ENCODE measurements at regions not wholly inside any gene's neighbourhood (a gene's known extent, or its start where the extent isn't known, plus 50 kb on each side); places are given as distances from the start of the nearest gene placed in this dataset.

GRCh38 chr7:146002008-146002407 lies 114.6 kb upstream of the CNTNAP2 start:
- peaks cover 9% of the 10 kb centered on the region for H3K9me3 ChIP-seq
- no peaks in the 10 kb centered on the region for H3K4me1 ChIP-seq (ENCODE audit: low read depth)
- ATAC-seq (no peak), DNase-seq (no peak)
- no peaks in the 10 kb centered on the region for H3K36me3 ChIP-seq (ENCODE audit: low read depth)
- intact Hi-C loops (cut with DNase I, micrococcal nuclease) = no loop called here
- H3K4me3 ChIP-seq = no peak overlapping the region
- TF ChIP-seq, protein P1, sequence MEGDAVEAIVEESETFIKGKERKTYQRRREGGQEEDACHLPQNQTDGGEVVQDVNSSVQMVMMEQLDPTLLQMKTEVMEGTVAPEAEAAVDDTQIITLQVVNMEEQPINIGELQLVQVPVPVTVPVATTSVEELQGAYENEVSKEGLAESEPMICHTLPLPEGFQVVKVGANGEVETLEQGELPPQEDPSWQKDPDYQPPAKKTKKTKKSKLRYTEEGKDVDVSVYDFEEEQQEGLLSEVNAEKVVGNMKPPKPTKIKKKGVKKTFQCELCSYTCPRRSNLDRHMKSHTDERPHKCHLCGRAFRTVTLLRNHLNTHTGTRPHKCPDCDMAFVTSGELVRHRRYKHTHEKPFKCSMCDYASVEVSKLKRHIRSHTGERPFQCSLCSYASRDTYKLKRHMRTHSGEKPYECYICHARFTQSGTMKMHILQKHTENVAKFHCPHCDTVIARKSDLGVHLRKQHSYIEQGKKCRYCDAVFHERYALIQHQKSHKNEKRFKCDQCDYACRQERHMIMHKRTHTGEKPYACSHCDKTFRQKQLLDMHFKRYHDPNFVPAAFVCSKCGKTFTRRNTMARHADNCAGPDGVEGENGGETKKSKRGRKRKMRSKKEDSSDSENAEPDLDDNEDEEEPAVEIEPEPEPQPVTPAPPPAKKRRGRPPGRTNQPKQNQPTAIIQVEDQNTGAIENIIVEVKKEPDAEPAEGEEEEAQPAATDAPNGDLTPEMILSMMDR (IDR thresholded peaks at IDR 0.05) = no peak

DNA sequence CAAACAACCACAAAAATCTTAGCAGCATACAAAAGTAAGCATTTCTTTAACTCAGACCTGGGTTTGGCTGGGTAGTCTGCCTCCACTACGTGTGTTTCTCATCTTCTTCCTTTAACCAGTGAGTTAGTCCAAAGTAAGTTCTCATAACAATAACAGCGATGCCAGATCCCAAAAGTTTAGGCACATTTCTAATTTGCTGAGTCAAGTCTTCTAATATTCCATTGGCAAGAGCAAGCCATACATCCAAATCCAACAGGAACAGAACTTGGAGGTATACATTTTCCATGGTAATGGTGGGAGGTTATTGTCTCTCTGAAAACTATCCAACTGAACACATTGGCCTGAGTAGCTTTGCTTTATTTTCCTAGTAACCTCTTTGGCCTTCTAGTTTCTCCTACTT lies 115.7 kb upstream of the CNTNAP2 start:
- TF ChIP-seq, protein P1 (IDR thresholded peaks at IDR 0.05) = no peak
- ATAC-seq (no peak), DNase-seq (no peak)
- Histone ChIP-seq H3K9me3 (peaks cover 9% of the 10 kb centered on the region), H3K36me3 (ENCODE audit: low read depth) (no peaks in the 10 kb centered on the region), H3K4me3 (no peak overlapping the region), H3K4me1 (ENCODE audit: low read depth) (no peaks in the 10 kb centered on the region)
- intact Hi-C loops (cut with DNase I, micrococcal nuclease) = no loop called here

DNA sequence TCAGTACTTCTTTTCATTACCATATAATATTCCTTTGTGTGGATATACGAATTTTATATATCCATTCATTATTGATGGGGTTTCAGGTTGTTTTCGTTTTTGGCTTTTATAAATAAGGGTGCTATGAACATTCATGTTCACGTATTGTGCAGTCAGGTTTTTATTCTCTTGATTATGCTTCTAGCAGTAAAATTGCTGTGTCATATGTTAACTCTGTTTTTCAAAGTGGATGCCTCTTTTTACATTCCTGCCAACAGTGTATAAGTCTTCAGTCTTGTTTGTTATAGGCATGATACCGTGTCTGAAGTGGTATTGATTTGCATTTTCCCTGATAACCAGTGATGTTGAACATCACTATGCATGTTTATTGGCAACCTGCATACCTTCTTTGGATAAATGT lies 127.1 kb upstream of the CNTNAP2 start:
- intact Hi-C loops (cut with DNase I, micrococcal nuclease) = no loop called here
- Histone ChIP-seq H3K4me3 (no peak overlapping the region), H3K9me3 (peaks cover 17% of the 10 kb centered on the region), H3K36me3 (ENCODE audit: low read depth) (no peaks in the 10 kb centered on the region), H3K4me1 (ENCODE audit: low read depth) (no peaks in the 10 kb centered on the region)
- TF ChIP-seq, protein P1 (IDR thresholded peaks at IDR 0.05) = no peak
- DNase-seq (no peak), ATAC-seq (no peak)

DNA sequence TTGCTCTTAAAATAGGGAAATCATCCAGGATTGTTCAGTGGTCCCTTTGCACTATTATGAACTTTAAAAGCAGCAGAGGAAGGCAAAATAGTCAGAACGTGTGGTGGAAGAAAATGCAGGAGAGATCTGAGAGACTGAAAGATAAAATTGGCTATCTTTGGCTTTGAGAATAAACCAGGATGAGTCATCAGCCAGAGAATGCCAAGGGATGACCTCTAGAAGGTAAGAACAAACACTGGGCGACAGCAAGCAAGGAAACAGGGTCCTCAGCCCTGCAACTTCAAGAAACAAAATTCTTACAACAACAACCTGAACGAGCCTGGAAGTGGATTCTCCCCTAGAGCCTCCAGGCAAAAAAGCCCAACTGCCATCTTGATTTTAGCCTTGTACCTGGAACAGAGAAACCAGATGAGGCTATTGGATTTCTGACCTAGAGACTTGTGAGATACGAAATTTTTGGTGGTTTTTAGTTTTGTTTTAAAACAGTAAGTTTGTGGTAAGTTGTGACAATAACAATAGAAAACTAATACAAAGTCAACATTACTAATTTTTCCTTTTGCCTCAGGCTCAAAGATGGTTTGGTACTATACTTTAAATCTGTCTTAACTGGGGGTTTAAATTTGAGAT lies 130.2 kb upstream of the CNTNAP2 start:
- no peaks in the 10 kb centered on the region for H3K4me1 ChIP-seq (ENCODE audit: low read depth)
- intact Hi-C loops (cut with DNase I, micrococcal nuclease) = no loop called here
- no peak for ATAC-seq
- TF ChIP-seq, protein P1 (IDR thresholded peaks at IDR 0.05) = no peak
- peaks cover 14% of the 10 kb centered on the region for H3K9me3 ChIP-seq
- no peak for DNase-seq
- H3K4me3 ChIP-seq = no peak overlapping the region
- H3K36me3 ChIP-seq (ENCODE audit: low read depth) = no peaks in the 10 kb centered on the region

GRCh38 chr7:145978769-145979168 lies 137.8 kb upstream of the CNTNAP2 start:
- ATAC-seq (no peak), DNase-seq (no peak)
- Histone ChIP-seq H3K4me1 (ENCODE audit: low read depth) (no peaks in the 10 kb centered on the region), H3K9me3 (peaks cover 5% of the 10 kb centered on the region), H3K36me3 (ENCODE audit: low read depth) (no peaks in the 10 kb centered on the region), H3K4me3 (no peak overlapping the region)
- intact Hi-C loops (cut with DNase I, micrococcal nuclease) = no loop called here
- TF ChIP-seq, protein P1 (IDR thresholded peaks at IDR 0.05) = no peak

DNA sequence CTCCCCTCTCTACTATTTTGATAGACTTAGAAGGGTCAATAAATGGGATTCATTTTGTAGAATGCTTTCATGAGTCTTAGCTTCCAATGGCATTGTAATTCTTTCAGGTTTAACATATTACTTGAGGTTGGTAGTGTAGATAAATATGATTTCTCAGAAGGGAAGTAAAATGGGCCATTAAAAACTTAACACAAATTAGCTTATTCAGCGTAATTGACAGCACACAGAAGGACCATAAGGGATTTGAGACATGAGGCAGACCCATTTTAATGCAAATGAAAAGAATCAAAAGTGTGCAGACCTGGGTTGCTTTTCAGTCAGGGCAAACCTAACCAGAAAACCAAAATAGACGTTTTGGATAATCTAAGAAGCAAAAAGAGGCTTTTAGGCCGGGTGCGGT lies 156.6 kb upstream of the CNTNAP2 start:
- TF ChIP-seq, protein P1 (IDR thresholded peaks at IDR 0.05) = no peak

More for the DNA sequence above, 156.6 kb upstream of the CNTNAP2 start:
- no peaks in the 10 kb centered on the region for H3K36me3 ChIP-seq (ENCODE audit: low read depth)
- DNase-seq = no peak
- ATAC-seq = no peak
- intact Hi-C loops (cut with DNase I, micrococcal nuclease) = no loop called here
- H3K4me3 ChIP-seq = no peak overlapping the region
- H3K9me3 ChIP-seq = peaks cover 45% of the 10 kb centered on the region
- H3K4me1 ChIP-seq (ENCODE audit: low read depth) = no peaks in the 10 kb centered on the region
